Right lung (tissue), 2 donors: ENCODE measurements at regions not wholly inside any gene's neighbourhood (a gene's known extent, or its start where the extent isn't known, plus 50 kb on each side); places are given as distances from the start of the nearest gene placed in this dataset.
A peak's percentile ranks its signal among the peaks of the same experiment; 100 is the strongest.

Experiments
- DNase-seq, 2 donors: peaks; one replicate each; pipeline ENCODE4 v3.0.0-alpha.2; 2013

DNA sequence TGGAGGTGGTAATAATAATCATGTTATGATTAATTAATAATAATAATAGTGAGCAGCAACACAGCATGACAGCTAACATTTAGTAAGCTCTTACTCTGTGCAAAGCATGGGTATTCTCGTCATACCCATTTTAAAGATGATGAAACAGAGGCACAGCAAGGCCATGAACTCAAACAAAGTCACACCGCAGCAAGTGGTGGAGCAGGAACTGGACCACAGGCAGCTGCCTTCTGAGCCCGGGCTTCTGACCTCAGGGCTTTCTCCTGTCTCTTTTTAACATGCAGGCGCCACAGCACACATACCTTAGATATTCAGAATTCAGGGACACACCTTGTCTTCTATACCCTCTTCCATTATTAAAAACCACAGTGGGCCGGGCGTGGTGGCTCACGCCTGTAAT, 50.7 kb upstream of the SPATA12 start:
- DNase-seq: no peak

- no peak for DNase-seq
Observed at GRCh38 chr3:57009367-57009766, 51.1 kb upstream of the SPATA12 start.

GRCh38 chr3:57007521-57008460, 52.7 kb upstream of the SPATA12 start:
- DNase-seq: no peak

DNA sequence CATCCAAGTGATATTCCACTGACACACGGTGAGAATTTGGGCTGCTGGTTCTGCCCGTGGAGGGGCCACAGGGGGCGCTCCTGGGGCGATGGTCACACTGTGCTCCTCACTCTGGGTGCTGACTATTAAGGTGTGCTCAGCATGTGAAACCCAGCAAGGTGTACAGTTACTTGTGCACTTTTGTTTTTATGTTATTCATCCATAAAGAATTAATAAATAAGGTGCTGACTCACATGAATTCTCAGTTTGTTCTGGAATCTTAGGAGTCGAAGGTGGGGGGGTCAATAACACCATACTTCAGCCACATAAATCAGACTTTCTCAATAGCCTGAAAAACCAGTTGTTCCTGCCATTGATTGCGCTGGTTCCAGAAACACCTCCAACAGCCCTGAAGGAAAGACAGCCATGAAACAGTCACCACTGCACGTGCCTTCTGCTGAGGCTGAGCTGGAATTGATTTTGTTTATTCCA, 53.5 kb upstream of the SPATA12 start:
- no peak for DNase-seq

DNA sequence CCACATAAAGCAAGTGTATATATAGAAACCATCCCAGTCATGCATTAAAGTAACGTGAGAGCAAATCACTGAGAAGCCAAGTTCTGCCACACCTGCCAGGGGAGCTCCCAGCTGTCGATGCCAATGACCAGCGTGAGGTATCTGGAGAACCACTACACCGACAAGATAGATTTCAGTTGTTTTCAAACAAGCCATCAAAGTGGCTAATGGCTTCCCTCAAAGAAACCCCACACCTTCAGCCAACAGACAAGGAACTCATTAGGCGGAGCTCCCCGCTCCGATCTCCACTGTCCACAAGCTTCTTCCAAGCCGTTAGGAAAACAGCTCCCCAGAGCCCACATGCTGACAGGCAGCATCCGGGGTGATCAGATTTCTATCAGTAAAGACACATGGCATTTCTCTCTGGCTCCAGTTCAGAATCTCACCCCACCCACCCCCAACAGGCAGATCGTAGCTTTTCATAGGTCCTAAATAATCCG, 54.2 kb upstream of the SPATA12 start:
- no peak for DNase-seq

- DNase-seq: no peak
Observed at GRCh38 chr3:57004229-57004628, 56.2 kb upstream of the SPATA12 start.

- no peak for DNase-seq
Observed at GRCh38 chr3:57003676-57004075, 56.8 kb upstream of the SPATA12 start.

- no peak for DNase-seq
Observed at GRCh38 chr3:57001356-57001755, 59.1 kb upstream of the SPATA12 start.

DNA sequence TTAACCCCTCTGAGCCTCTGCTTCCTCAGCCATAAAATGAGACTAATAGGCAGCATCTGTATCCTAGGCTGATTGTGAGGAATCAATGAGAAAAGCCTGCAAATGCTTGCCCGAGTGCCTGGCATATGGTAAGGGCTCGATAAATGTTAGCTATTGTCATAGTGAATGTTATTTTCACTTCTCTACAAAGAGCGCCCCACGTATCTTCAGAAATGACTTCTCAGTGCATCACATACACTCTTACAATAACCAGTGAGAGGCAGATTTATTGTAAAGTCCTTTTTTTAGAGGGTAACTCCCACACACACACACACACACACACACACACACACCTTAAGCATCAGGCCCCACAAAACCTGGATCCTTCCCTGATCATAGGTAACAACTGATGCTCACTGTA, 60.5 kb upstream of the SPATA12 start:
- no peak for DNase-seq

- no peak for DNase-seq
Observed at GRCh38 chr3:56999547-56999946, 60.9 kb upstream of the SPATA12 start.

GRCh38 chr3:56998076-56998529, 62.4 kb upstream of the SPATA12 start:
- no peak for DNase-seq

GRCh38 chr3:56997675-56998074, 62.8 kb upstream of the SPATA12 start:
- DNase-seq: no peak

- no peak for DNase-seq
Observed at GRCh38 chr3:56997041-56997440, 63.4 kb upstream of the SPATA12 start.

DNA sequence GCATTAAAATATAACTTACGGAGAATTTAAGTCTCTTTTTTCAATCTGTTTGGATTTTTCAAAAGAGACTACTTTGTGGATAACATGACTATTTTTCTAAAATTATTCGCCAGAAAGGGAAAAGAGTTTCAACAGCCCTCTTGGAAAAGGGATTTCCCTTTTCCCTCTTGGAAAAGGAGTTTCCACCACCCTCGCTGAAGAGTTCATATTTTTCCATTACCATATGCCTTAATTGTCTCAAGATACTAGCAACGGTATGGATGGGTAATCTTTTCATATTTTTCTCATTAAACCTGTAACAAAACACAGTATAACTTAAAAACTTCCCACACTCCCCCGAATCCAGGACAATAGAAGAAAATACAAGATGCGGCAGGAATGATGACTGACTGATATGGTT, 66.1 kb upstream of the SPATA12 start:
- no peak for DNase-seq

DNA sequence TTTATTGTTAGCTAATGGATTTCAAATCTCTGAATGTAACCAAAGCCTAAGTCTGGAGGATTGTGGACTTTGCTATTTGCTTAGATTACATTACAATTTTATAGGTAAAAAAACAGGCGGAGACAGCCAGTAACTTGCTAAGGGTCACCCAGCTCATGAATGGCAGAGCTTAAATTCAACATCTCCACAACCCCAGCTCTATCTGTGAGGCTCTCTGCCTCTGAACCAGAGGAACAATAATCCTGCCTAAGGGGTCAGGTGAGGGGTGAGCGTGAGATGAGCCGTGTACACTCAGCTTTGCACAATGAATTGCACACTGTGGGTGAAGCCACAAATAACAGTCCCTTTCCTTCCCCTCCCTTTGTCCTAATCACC, 69.8 kb upstream of the SPATA12 start:
- no peak for DNase-seq

- DNase-seq: no peak
Observed at GRCh38 chr3:56989977-56990640, 70.4 kb upstream of the SPATA12 start.

DNA sequence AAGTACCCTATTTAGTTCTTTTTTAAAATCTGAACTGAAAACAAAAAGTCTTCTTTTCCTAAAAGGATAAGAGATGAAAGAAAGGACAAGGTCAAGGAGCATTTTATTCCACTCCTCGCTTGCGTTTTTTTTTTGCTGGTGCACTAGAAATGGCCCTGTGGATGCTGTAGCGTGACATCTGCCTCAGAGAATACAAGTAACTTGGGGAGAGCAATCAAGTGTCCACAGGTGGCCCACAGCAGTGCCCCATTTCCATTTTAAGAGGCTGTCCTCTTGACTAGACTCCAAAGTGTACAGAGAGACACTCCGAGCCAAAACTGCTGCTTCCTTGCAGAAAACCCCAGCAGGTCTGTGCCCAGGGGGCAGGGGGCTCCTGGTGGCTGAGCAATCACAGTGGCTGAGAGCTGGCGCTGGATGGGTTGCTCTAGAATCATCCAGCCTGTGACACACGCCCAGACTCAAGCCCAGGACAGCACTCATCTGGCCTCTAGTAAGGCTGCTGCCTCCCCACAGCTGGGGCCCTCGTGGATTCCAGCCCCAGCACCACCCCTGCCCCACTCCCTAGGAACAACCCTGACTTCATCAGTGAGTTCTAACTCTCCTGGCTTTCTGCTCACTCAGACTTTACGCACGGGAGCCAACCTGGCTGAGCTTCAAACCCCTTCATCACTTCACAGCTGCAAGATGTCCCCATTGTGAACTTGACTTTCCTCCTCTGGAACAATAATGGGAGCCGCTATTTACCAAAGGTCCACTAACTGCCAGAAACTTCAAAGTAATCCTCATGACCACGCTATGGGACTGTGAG, 71.1 kb upstream of the SPATA12 start:
- no peak for DNase-seq

- DNase-seq: peak; percentile 76 to 87
Observed at GRCh38 chr3:56988458-56989168, 71.9 kb upstream of the SPATA12 start.

DNA sequence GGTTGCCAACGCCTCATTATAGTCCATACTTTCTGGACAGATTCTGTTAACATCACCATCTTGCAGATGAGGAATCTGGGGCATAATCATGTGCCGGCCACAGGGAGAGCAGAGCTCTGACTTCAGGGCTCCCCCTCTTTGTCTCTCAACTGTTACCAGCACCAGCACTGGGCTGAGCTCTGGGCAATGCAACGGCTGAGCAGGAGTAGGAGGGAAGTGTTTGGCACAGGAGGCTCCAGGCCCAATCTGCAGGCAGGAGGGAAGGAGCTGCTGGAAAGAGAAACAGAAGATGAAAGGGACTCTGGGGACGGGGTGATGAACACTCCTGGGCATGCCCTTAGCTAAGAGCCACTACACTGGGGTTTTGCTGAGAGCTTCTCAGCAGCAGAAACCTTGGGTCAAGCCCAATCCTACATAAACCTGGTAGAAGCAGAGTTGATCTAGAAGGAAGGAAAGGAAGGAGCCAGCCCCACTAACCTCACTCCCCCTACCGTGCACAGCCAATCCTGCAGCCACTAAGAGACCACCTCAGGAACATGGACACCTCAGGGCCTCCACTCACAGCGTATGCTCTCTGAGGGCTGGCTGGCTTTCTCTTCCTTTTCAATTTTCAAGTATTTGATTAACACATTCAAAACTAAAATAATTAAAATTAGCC, 73.1 kb upstream of the SPATA12 start:
- no peak for DNase-seq

GRCh38 chr3:56986347-56986746, 74.1 kb upstream of the SPATA12 start:
- DNase-seq: no peak

- no peak for DNase-seq
Observed at GRCh38 chr3:56985878-56986277, 74.6 kb upstream of the SPATA12 start.
